KMS-11 (cell line): ENCODE measurements at regions not wholly inside any gene's neighbourhood (a gene's known extent, or its start where the extent isn't known, plus 50 kb on each side); places are given as distances from the start of the nearest gene placed in this dataset.

Experiments used
- H2AFZ ChIP-seq: fragments of 200-600 bp; sonication (generic); 2 replicates; pipeline ENCODE4 v1.6.1; 2016; ENCODE audit warnings: antibody characterized with exemption, mixed run types, low read depth
- H3K27ac ChIP-seq: fragments of 200-600 bp; sonication (generic); 2 replicates; pipeline ENCODE4 v1.6.1; 2016; ENCODE audit warnings: mild to moderate bottlenecking, mixed run types
- H3K27me3 ChIP-seq: fragments of 200-600 bp; sonication (generic); 2 replicates; pipeline ENCODE4 v1.6.1; 2017; ENCODE audit warnings: mild to moderate bottlenecking, low read depth, mixed run types, moderate library complexity; ENCODE audit not compliant: insufficient read depth
- H3K36me3 ChIP-seq: fragments of 200-600 bp; sonication (generic); 2 replicates; pipeline ENCODE4 v1.6.1; 2017; ENCODE audit warnings: mild to moderate bottlenecking, mixed run types; ENCODE audit not compliant: insufficient read depth
- H3K4me1 ChIP-seq: fragments of 200-600 bp; sonication (generic); 2 replicates; pipeline ENCODE4 v1.6.1; 2016; ENCODE audit warnings: mild to moderate bottlenecking, low read depth, mixed run types; ENCODE audit not compliant: poor library complexity, severe bottlenecking
- H3K4me2 ChIP-seq: fragments of 200-600 bp; sonication (generic); 2 replicates; pipeline ENCODE4 v1.7.0; 2016; ENCODE audit warnings: mild to moderate bottlenecking, mixed run types
- H3K4me3 ChIP-seq: fragments of 200-600 bp; sonication (generic); IDR thresholded peaks from 2 replicates; pipeline ENCODE4 v1.6.1; 2017; ENCODE audit warnings: low read depth, low read length, mixed read lengths; ENCODE audit not compliant: insufficient read depth
- H3K79me2 ChIP-seq: fragments of 200-600 bp; sonication (generic); 2 replicates; pipeline ENCODE4 v1.6.1; 2016; ENCODE audit warnings: low read depth, mixed run types; ENCODE audit not compliant: insufficient read depth
- H3K9ac ChIP-seq: fragments of 200-600 bp; sonication (generic); 2 replicates; pipeline ENCODE4 v1.6.1; 2016; ENCODE audit warnings: mild to moderate bottlenecking, mixed run types
- H4K20me1 ChIP-seq: fragments of 200-600 bp; sonication (generic); 2 replicates; pipeline ENCODE4 v1.6.1; 2016; ENCODE audit warnings: mild to moderate bottlenecking, mixed run types; ENCODE audit not compliant: insufficient read depth
- CTCF ChIP-seq: fragments of 200-600 bp; sonication (generic); conservative IDR thresholded peaks from 2 replicates; pipeline ENCODE4 v1.6.1; 2017; ENCODE audit warnings: low read depth, mild to moderate bottlenecking, antibody characterized with exemption, low read length, moderate library complexity, mixed read lengths

- no peak for TF ChIP-seq CTCF
- no peaks in the 10 kb centered on the region for H3K36me3 ChIP-seq
Measured at GRCh38 chr2:126100962-126101361, 555.0 kb upstream of the GYPC start.

DNA sequence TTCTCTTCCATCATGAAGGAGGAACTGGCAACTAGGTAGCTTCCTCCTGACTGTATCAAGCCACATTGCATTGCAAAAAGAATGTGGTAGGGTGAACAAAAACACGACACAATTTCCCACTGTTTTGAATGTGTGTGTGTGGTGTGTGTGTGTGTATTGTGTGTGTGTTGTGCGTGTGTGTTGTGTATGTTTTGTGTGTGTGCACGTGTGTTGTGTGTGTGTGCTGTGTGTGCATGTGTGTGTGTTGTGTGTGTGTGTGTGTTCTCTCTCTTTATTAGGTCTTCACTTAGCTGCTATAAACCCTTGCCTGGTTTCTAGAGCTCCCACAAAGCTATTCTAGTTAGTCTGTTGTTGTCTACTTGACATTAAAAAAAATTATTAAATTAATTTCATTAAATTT is 550.0 kb upstream of the GYPC start:
- no peak overlapping the region for H3K27ac ChIP-seq
- H3K4me1 ChIP-seq: no peaks in the 10 kb centered on the region
- no peaks in the 10 kb centered on the region for H3K79me2 ChIP-seq
- H3K4me2 ChIP-seq: no peak overlapping the region
- H3K27me3 ChIP-seq: no peaks in the 10 kb centered on the region
- TF ChIP-seq CTCF: no peak
- no peak overlapping the region for H3K9ac ChIP-seq
- H3K36me3 ChIP-seq: no peaks in the 10 kb centered on the region
- H4K20me1 ChIP-seq: no peaks in the 10 kb centered on the region
- no peak overlapping the region for H3K4me3 ChIP-seq
- H2AFZ ChIP-seq: no peak overlapping the region

More at GRCh38 chr2:126100962-126101361, 555.0 kb upstream of the GYPC start:
- no peak overlapping the region for H3K9ac ChIP-seq
- H4K20me1 ChIP-seq: no peaks in the 10 kb centered on the region
- no peaks in the 10 kb centered on the region for H3K27me3 ChIP-seq
- H3K4me3 ChIP-seq: no peak overlapping the region
- no peaks in the 10 kb centered on the region for H3K79me2 ChIP-seq
- no peak overlapping the region for H2AFZ ChIP-seq
- H3K27ac ChIP-seq: no peak overlapping the region
- no peak overlapping the region for H3K4me2 ChIP-seq
- no peaks in the 10 kb centered on the region for H3K4me1 ChIP-seq

GRCh38 chr2:126107883-126108282 is 548.1 kb upstream of the GYPC start:
- H3K27ac ChIP-seq: no peak overlapping the region
- H3K36me3 ChIP-seq: no peaks in the 10 kb centered on the region
- no peaks in the 10 kb centered on the region for H3K79me2 ChIP-seq
- no peak overlapping the region for H3K4me2 ChIP-seq
- no peak overlapping the region for H3K9ac ChIP-seq
- no peaks in the 10 kb centered on the region for H3K27me3 ChIP-seq
- no peak overlapping the region for H3K4me3 ChIP-seq
- no peaks in the 10 kb centered on the region for H4K20me1 ChIP-seq
- H2AFZ ChIP-seq: no peak overlapping the region
- H3K4me1 ChIP-seq: no peaks in the 10 kb centered on the region
- TF ChIP-seq CTCF: no peak

GRCh38 chr2:126115975-126116374 is 540.0 kb upstream of the GYPC start:
- Histone ChIP-seq H3K9ac (no peak overlapping the region), H3K79me2 (no peaks in the 10 kb centered on the region), H3K27ac (no peak overlapping the region), H3K4me1 (no peaks in the 10 kb centered on the region), H3K27me3 (no peaks in the 10 kb centered on the region), H2AFZ (no peak overlapping the region), H4K20me1 (no peaks in the 10 kb centered on the region), H3K4me3 (no peak overlapping the region), H3K36me3 (no peaks in the 10 kb centered on the region), H3K4me2 (no peak overlapping the region)
- no peak for TF ChIP-seq CTCF
